Liver (tissue), 8 donors: ENCODE measurements at regions not wholly inside any gene's neighbourhood (a gene's known extent, or its start where the extent isn't known, plus 50 kb on each side); places are given as distances from the start of the nearest gene placed in this dataset.

Experiments
- DNase-seq: peaks from one replicate; pipeline ENCODE4 v3.0.0-alpha.2; 2017; ENCODE audit warnings: low spot score
- H3K27ac ChIP-seq, 2 donors: one replicate each; pipeline ENCODE4 v1.7.0; 2013; ENCODE audit warnings: inconsistent platforms in 2 of 2, low read length in 2 of 2, control low read depth in 1 of 2, low read depth in 1 of 2, mild to moderate bottlenecking in 1 of 2
- H3K27me3 ChIP-seq, 4 donors: one replicate each; pipeline versions ENCODE4 v1.6.1 to v1.7.0; 2013; ENCODE audit warnings: low read length in 3 of 4, inconsistent platforms in 1 of 4, mild to moderate bottlenecking in 1 of 4, moderate library complexity in 1 of 4; ENCODE audit not compliant: control insufficient read depth in 4 of 4, insufficient read depth in 4 of 4
- H3K36me3 ChIP-seq, 4 donors: one replicate each; pipeline versions ENCODE4 v1.6.1 to v1.7.0; 2013; ENCODE audit warnings: low read length in 3 of 4, mild to moderate bottlenecking in 3 of 4, low read depth in 1 of 4, moderate library complexity in 1 of 4; ENCODE audit not compliant: control insufficient read depth in 4 of 4, insufficient read depth in 3 of 4
- H3K4me1 ChIP-seq, 4 donors: one replicate each; pipeline versions ENCODE4 v1.6.1 to v1.7.0; 2013; ENCODE audit warnings: low read length in 3 of 4, mild to moderate bottlenecking in 3 of 4, moderate library complexity in 1 of 4; ENCODE audit not compliant: control insufficient read depth in 4 of 4, insufficient read depth in 4 of 4
- H3K4me3 ChIP-seq, 3 donors: one replicate each; pipeline versions ENCODE4 v1.6.1 to v1.7.0; 2013; ENCODE audit warnings: low read length in 3 of 3, control low read depth in 1 of 3, low read depth in 1 of 3, mild to moderate bottlenecking in 1 of 3
- H3K9ac ChIP-seq, 2 donors: one replicate each; pipeline ENCODE4 v1.7.0; 2013; ENCODE audit warnings: low read length in 2 of 2, mild to moderate bottlenecking in 2 of 2, moderate library complexity in 2 of 2, control low read depth in 1 of 2, low read depth in 1 of 2
- H3K9me3 ChIP-seq, 4 donors: one replicate each; pipeline versions ENCODE4 v1.6.1 to v1.7.0; 2013; ENCODE audit warnings: low read length in 3 of 4; ENCODE audit not compliant: control insufficient read depth in 4 of 4
- EGR1 ChIP-seq, 2 donors: IDR thresholded peaks; 2 replicates each; pipeline ENCODE4 v1.6.1; 2016 to 2018; ENCODE audit warnings: antibody characterized with exemption in 2 of 2, low read depth in 2 of 2
- FOXA1 ChIP-seq: IDR thresholded peaks from 2 replicates; pipeline ENCODE4 v1.6.1; 2016; ENCODE audit warnings: antibody characterized with exemption
- FOXA2 ChIP-seq: IDR thresholded peaks from 2 replicates; pipeline ENCODE4 v1.6.1; 2016; ENCODE audit warnings: antibody characterized with exemption
- GABPA ChIP-seq, 2 donors: IDR thresholded peaks in 1 of 2; conservative IDR thresholded peaks in 1 of 2; 2 replicates each; pipeline ENCODE4 v1.6.1; 2016; ENCODE audit warnings: antibody characterized with exemption in 2 of 2, mild to moderate bottlenecking in 1 of 2, moderate library complexity in 1 of 2
- HNF4A ChIP-seq, 2 donors: conservative IDR thresholded peaks; 2 replicates each; pipeline ENCODE4 v1.6.1; 2016; ENCODE audit warnings: antibody characterized with exemption in 2 of 2, mild to moderate bottlenecking in 2 of 2
- HNF4G ChIP-seq: IDR thresholded peaks from 2 replicates; pipeline ENCODE4 v1.6.1; 2016; ENCODE audit warnings: antibody characterized with exemption
- JUND ChIP-seq, 2 donors: IDR thresholded peaks; 2 replicates each; pipeline ENCODE4 v1.6.1; 2016; ENCODE audit warnings: antibody characterized with exemption in 2 of 2
- NR2F2 ChIP-seq: IDR thresholded peaks from 2 replicates; pipeline ENCODE4 v1.6.1; 2016; ENCODE audit warnings: antibody characterized with exemption
- RAD21 ChIP-seq, 2 donors: IDR thresholded peaks; 2 replicates each; pipeline ENCODE4 v1.6.1; 2016; ENCODE audit warnings: antibody characterized with exemption in 2 of 2, mild to moderate bottlenecking in 2 of 2
- SP1 ChIP-seq: IDR thresholded peaks from 2 replicates; pipeline ENCODE4 v1.6.1; 2018; ENCODE audit warnings: antibody characterized with exemption, mild to moderate bottlenecking
- YY1 ChIP-seq: IDR thresholded peaks from 2 replicates; pipeline ENCODE4 v1.6.1; 2016; ENCODE audit warnings: antibody characterized with exemption, mild to moderate bottlenecking
- WGBS: extraction: QIAGEN DNeasy Blood & Tissue Kit; methylation state at CpG from one replicate; pipeline ENCODE4 v1.1.7; 2013; 5-methylcytosine and 5-hydroxymethylcytosine counted together
- TF ChIP-seq, protein P1 (sequence below): IDR thresholded peaks from 2 replicates; pipeline ENCODE4 v1.6.1; 2016; ENCODE audit warnings: antibody characterized with exemption
- TF ChIP-seq, protein P2 (sequence below): IDR thresholded peaks from 2 replicates; pipeline ENCODE4 v1.6.1; 2016; ENCODE audit warnings: antibody characterized with exemption
- TF ChIP-seq, protein P3 (sequence below): IDR thresholded peaks from 2 replicates; pipeline ENCODE4 v1.6.1; 2016; ENCODE audit warnings: antibody characterized with exemption, mild to moderate bottlenecking
- TF ChIP-seq, protein P4 (sequence below): IDR thresholded peaks from 2 replicates; pipeline ENCODE4 v1.6.1; 2016; ENCODE audit warnings: antibody characterized with exemption
- TF ChIP-seq, protein P5 (sequence below): fragments of 150-350 bp; IDR thresholded peaks from 2 replicates; pipeline ENCODE4 v1.5.1; 2017; ENCODE audit warnings: improper control_type of control experiment, low read depth, low read length; ENCODE audit not compliant: missing input control
- donor health status: healthy.
- donor health status: healthy.
- donor health status: healthy.
- donor health status: healthy.
- donor health status: healthy.

- TF ChIP-seq, protein P1, sequence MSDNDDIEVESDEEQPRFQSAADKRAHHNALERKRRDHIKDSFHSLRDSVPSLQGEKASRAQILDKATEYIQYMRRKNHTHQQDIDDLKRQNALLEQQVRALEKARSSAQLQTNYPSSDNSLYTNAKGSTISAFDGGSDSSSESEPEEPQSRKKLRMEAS = no peak
- TF ChIP-seq HNF4G (no peak), YY1 (no peak)
These were observed 144.6 kb downstream of the KIT start (continued) for GRCh38 chr4:54802336-54802735.

GRCh38 chr4:54800831-54801530 lies 143.2 kb downstream of the KIT start:
- no peak overlapping the region for H3K4me3 ChIP-seq
- H3K27me3 ChIP-seq = no peaks in the 10 kb centered on the region
- H3K4me1 ChIP-seq = no peaks in the 10 kb centered on the region
- no peak for DNase-seq
- H3K27ac ChIP-seq = no peak overlapping the region
- no peaks in the 10 kb centered on the region for H3K9me3 ChIP-seq
- H3K36me3 ChIP-seq = no peaks in the 10 kb centered on the region
- 44% methylated on average over 4 of the region's 4 CpGs for WGBS
- TF ChIP-seq FOXA1 (no peak), GABPA (IDR thresholded peaks at IDR 0.05 in 1 of 2, conservative IDR thresholded peaks at IDR 0.05 in 1 of 2) (no peak), SP1 (no peak), RAD21 (IDR thresholded peaks at IDR 0.05) (no peak), HNF4A (conservative IDR thresholded peaks at IDR 0.05) (no peak), JUND (IDR thresholded peaks at IDR 0.05) (no peak), EGR1 (IDR thresholded peaks at IDR 0.05; ENCODE audit: low read depth in 2 of 2) (no peak), FOXA2 (no peak)
- TF ChIP-seq, protein P2, sequence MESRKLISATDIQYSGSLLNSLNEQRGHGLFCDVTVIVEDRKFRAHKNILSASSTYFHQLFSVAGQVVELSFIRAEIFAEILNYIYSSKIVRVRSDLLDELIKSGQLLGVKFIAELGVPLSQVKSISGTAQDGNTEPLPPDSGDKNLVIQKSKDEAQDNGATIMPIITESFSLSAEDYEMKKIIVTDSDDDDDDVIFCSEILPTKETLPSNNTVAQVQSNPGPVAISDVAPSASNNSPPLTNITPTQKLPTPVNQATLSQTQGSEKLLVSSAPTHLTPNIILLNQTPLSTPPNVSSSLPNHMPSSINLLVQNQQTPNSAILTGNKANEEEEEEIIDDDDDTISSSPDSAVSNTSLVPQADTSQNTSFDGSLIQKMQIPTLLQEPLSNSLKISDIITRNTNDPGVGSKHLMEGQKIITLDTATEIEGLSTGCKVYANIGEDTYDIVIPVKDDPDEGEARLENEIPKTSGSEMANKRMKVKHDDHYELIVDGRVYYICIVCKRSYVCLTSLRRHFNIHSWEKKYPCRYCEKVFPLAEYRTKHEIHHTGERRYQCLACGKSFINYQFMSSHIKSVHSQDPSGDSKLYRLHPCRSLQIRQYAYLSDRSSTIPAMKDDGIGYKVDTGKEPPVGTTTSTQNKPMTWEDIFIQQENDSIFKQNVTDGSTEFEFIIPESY = no peak
- TF ChIP-seq, protein P1 = no peak
- TF ChIP-seq, protein P3, sequence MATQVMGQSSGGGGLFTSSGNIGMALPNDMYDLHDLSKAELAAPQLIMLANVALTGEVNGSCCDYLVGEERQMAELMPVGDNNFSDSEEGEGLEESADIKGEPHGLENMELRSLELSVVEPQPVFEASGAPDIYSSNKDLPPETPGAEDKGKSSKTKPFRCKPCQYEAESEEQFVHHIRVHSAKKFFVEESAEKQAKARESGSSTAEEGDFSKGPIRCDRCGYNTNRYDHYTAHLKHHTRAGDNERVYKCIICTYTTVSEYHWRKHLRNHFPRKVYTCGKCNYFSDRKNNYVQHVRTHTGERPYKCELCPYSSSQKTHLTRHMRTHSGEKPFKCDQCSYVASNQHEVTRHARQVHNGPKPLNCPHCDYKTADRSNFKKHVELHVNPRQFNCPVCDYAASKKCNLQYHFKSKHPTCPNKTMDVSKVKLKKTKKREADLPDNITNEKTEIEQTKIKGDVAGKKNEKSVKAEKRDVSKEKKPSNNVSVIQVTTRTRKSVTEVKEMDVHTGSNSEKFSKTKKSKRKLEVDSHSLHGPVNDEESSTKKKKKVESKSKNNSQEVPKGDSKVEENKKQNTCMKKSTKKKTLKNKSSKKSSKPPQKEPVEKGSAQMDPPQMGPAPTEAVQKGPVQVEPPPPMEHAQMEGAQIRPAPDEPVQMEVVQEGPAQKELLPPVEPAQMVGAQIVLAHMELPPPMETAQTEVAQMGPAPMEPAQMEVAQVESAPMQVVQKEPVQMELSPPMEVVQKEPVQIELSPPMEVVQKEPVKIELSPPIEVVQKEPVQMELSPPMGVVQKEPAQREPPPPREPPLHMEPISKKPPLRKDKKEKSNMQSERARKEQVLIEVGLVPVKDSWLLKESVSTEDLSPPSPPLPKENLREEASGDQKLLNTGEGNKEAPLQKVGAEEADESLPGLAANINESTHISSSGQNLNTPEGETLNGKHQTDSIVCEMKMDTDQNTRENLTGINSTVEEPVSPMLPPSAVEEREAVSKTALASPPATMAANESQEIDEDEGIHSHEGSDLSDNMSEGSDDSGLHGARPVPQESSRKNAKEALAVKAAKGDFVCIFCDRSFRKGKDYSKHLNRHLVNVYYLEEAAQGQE = no peak
- TF ChIP-seq, protein P4, sequence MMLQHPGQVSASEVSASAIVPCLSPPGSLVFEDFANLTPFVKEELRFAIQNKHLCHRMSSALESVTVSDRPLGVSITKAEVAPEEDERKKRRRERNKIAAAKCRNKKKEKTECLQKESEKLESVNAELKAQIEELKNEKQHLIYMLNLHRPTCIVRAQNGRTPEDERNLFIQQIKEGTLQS = no peak
- no peak overlapping the region for H3K9ac ChIP-seq

GRCh38 chr4:54794579-54794978 lies 136.8 kb downstream of the KIT start:
- Histone ChIP-seq H3K4me3 (no peak overlapping the region), H3K36me3 (no peaks in the 10 kb centered on the region), H3K27me3 (no peaks in the 10 kb centered on the region), H3K9ac (no peak overlapping the region), H3K27ac (no peak overlapping the region), H3K4me1 (no peaks in the 10 kb centered on the region), H3K9me3 (no peaks in the 10 kb centered on the region)
- TF ChIP-seq YY1 (no peak), FOXA1 (no peak), HNF4A (conservative IDR thresholded peaks at IDR 0.05) (no peak), NR2F2 (no peak)
- TF ChIP-seq, protein P5, sequence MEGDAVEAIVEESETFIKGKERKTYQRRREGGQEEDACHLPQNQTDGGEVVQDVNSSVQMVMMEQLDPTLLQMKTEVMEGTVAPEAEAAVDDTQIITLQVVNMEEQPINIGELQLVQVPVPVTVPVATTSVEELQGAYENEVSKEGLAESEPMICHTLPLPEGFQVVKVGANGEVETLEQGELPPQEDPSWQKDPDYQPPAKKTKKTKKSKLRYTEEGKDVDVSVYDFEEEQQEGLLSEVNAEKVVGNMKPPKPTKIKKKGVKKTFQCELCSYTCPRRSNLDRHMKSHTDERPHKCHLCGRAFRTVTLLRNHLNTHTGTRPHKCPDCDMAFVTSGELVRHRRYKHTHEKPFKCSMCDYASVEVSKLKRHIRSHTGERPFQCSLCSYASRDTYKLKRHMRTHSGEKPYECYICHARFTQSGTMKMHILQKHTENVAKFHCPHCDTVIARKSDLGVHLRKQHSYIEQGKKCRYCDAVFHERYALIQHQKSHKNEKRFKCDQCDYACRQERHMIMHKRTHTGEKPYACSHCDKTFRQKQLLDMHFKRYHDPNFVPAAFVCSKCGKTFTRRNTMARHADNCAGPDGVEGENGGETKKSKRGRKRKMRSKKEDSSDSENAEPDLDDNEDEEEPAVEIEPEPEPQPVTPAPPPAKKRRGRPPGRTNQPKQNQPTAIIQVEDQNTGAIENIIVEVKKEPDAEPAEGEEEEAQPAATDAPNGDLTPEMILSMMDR = no peak
- 80% methylated on average over 4 of the region's 4 CpGs for WGBS
- DNase-seq = no peak
